HCT116 (cell line): ENCODE measurements at regions not wholly inside any gene's neighbourhood (a gene's known extent, or its start where the extent isn't known, plus 50 kb on each side); places are given as distances from the start of the nearest gene placed in this dataset.

Experiments used
- ATAC-seq: fragments of 200-7000 bp; cut with Tn5 transposase; 2 replicates; pipeline ENCODE4 v1.9.1; 2020; ENCODE audit warnings: mild to moderate bottlenecking, moderate library complexity
- BruUV-seq: library from RNA; stranded (reverse); fragments of 400-500 nt; replicated peaks from 2 replicates; lab custom pipeline; 2021; lab: Mats Ljungman, UMichigan
- CTCF ChIA-PET: fragments of 300-600 bp; sonication (Branson Sonifier 250); formaldehyde crosslinking; loops from one replicate; lab custom pipeline; 2021; ENCODE audit warnings: antibody characterized with exemption; lab: Charles Lee
- POLR2A ChIA-PET: fragments of 300-600, 350-600 bp; sonication (Branson Sonifier 250); formaldehyde crosslinking; loops from one replicate; lab custom pipeline; 2021; ENCODE audit warnings: antibody characterized with exemption; lab: Charles Lee
- RAD21 ChIA-PET, 2 experiments: fragments of 300-600 bp; sonication (Branson Sonifier 250); formaldehyde crosslinking; loops; one replicate each; lab custom pipeline; 2023; ENCODE audit warnings: low total read pairs in 2 of 2; ENCODE audit not compliant: uncharacterized antibody in 2 of 2, unreplicated experiment in 2 of 2, low non-redundant PET in 1 of 2; lab: Charles Lee
- DNase-seq: peaks from one replicate; pipeline ENCODE4 v3.0.0-alpha.2; 2010; ENCODE audit warnings: low read depth, low spot score
- H2AFZ ChIP-seq: fragments of 200-600 bp; shearing (Covaris generic), sonication (generic); 2 replicates; pipeline ENCODE4 v1.6.1; 2017; ENCODE audit warnings: low read depth, mixed run types, mixed read lengths, antibody characterized with exemption, low read length; ENCODE audit not compliant: poor library complexity, severe bottlenecking
- H3K27ac ChIP-seq: 2 replicates; pipeline ENCODE4 v1.5.1; 2012; ENCODE audit warnings: low read depth, low read length
- H3K27me3 ChIP-seq: fragments of 200-600 bp; sonication (generic); 2 replicates; pipeline ENCODE4 v1.6.1; 2016; ENCODE audit warnings: mixed run types, low read length, mixed read lengths; ENCODE audit not compliant: insufficient read depth
- H3K36me3 ChIP-seq, 2 experiments: fragments of 200-500 bp in 1 of 2; fragments of 200-600 bp in 1 of 2; sonication (Bioruptor generic) in 1 of 2; sonication (generic) in 1 of 2; 2 replicates each; pipeline versions ENCODE4 v1.5.1 to v1.6.1; 2014 to 2016; ENCODE audit warnings: low read length in 2 of 2, inconsistent platforms in 1 of 2, mixed read lengths in 1 of 2, mixed run types in 1 of 2; ENCODE audit not compliant: insufficient read depth in 2 of 2, control insufficient read depth in 1 of 2
- H3K4me1 ChIP-seq, 2 experiments: fragments of 200-600 bp in 1 of 2; sonication (generic) in 1 of 2; 2 replicates each; pipeline versions ENCODE4 v1.5.1 to v1.6.1; 2012 to 2017; ENCODE audit warnings: low read length in 2 of 2, inconsistent platforms in 1 of 2, mild to moderate bottlenecking in 1 of 2, mixed read lengths in 1 of 2, mixed run types in 1 of 2, moderate library complexity in 1 of 2; ENCODE audit not compliant: insufficient read depth in 2 of 2, control insufficient read depth in 1 of 2
- H3K4me2 ChIP-seq: fragments of 200-600 bp; sonication (generic); 2 replicates; pipeline ENCODE4 v1.6.1; 2017; ENCODE audit warnings: mixed run types, low read length, mixed read lengths
- H3K4me3 ChIP-seq, 2 experiments: fragments of 200-600 bp in 1 of 2; sonication (generic) in 1 of 2; replicated peaks in 1 of 2; 2 replicates each; pipeline ENCODE4 v1.5.1; 2011 to 2016; ENCODE audit warnings: low read length in 2 of 2, control low read depth in 1 of 2, low read depth in 1 of 2, mild to moderate bottlenecking in 1 of 2, mixed read lengths in 1 of 2, mixed run types in 1 of 2
- H3K79me2 ChIP-seq: fragments of 200-600 bp; sonication (generic); 2 replicates; pipeline ENCODE4 v1.6.1; 2017; ENCODE audit warnings: mild to moderate bottlenecking, mixed run types, low read length, moderate library complexity, mixed read lengths; ENCODE audit not compliant: insufficient read depth
- H3K9ac ChIP-seq: fragments of 200-600 bp; sonication (generic); 2 replicates; pipeline ENCODE4 v1.6.1; 2016; ENCODE audit warnings: low read length, mixed read lengths
- H3K9me2 ChIP-seq: fragments of 200-600 bp; sonication (generic), shearing (Covaris generic); 2 replicates; pipeline ENCODE4 v1.6.1; 2017; ENCODE audit warnings: mixed run types, mild to moderate bottlenecking, moderate library complexity; ENCODE audit not compliant: insufficient read depth
- H3K9me3 ChIP-seq, 2 experiments: fragments of 200-500 bp in 1 of 2; fragments of 200-600 bp in 1 of 2; sonication (Bioruptor generic) in 1 of 2; sonication (generic) in 1 of 2; 2 replicates each; pipeline ENCODE4 v1.6.1; 2014 to 2017; ENCODE audit warnings: low read length in 2 of 2, mixed read lengths in 2 of 2, inconsistent platforms in 1 of 2, low read depth in 1 of 2, mild to moderate bottlenecking in 1 of 2, mixed run types in 1 of 2, moderate library complexity in 1 of 2; ENCODE audit not compliant: control insufficient read depth in 1 of 2, insufficient read depth in 1 of 2
- H4K20me1 ChIP-seq: fragments of 200-600 bp; sonication (generic), shearing (Covaris generic); 2 replicates; pipeline ENCODE4 v1.6.1; 2017; ENCODE audit warnings: mixed run types, mild to moderate bottlenecking, moderate library complexity; ENCODE audit not compliant: insufficient read depth
- CBX3 ChIP-seq: IDR thresholded peaks from 2 replicates; pipeline ENCODE4 v1.6.1; 2012; ENCODE audit warnings: low read depth
- CEBPB ChIP-seq: IDR thresholded peaks from 2 replicates; pipeline ENCODE4 v1.6.1; 2012; ENCODE audit warnings: low read depth
- EGR1 ChIP-seq: IDR thresholded peaks from 2 replicates; pipeline ENCODE4 v1.6.1; 2012; ENCODE audit warnings: low read depth
- EZH2phosphoT487 ChIP-seq: fragments of 200-600 bp; IDR thresholded peaks from 2 replicates; pipeline ENCODE4 v1.6.1; 2018; ENCODE audit warnings: antibody characterized with exemption, borderline replicate concordance
- JUND ChIP-seq: IDR thresholded peaks from 2 replicates; pipeline ENCODE4 v1.6.1; 2012
- RAD21 ChIP-seq: IDR thresholded peaks from 2 replicates; pipeline ENCODE4 v1.6.1; 2012; ENCODE audit warnings: low read depth, mild to moderate bottlenecking
- SIN3A ChIP-seq: IDR thresholded peaks from 2 replicates; pipeline ENCODE4 v1.6.1; 2012; ENCODE audit warnings: low read depth
- SP1 ChIP-seq: IDR thresholded peaks from 2 replicates; pipeline ENCODE4 v1.6.1; 2012; ENCODE audit warnings: low read depth
- SRF ChIP-seq: IDR thresholded peaks from 2 replicates; pipeline ENCODE4 v1.6.1; 2012; ENCODE audit warnings: low read depth
- YY1 ChIP-seq: IDR thresholded peaks from 2 replicates; pipeline ENCODE4 v1.6.1; 2011; ENCODE audit warnings: low read length, low read depth, moderate library complexity, mild to moderate bottlenecking; ENCODE audit not compliant: insufficient replicate concordance; ENCODE audit errors: extremely low read depth
- ZFX ChIP-seq: fragments of 450-650 bp; IDR thresholded peaks from 2 replicates; pipeline ENCODE4 v1.6.1; 2017
- ZNF274 ChIP-seq: fragments of 200-500 bp; sonication (Bioruptor generic); IDR thresholded peaks from 2 replicates; pipeline ENCODE4 v1.6.1; 2014; ENCODE audit warnings: mild to moderate bottlenecking, low read depth, low read length, inconsistent platforms
- intact Hi-C: fragments of 100-400 bp; cut with micrococcal nuclease; formaldehyde crosslinking; loops from 2 replicates; pipeline ENCODE4 v1.10.0; 2022
- TF ChIP-seq, protein P1 (sequence below): IDR thresholded peaks from 2 replicates; pipeline ENCODE4 v1.6.1; 2012
- TF ChIP-seq, protein P2 (sequence below), 3 experiments: fragments of 200-600 bp in 1 of 3; sonication (generic) in 1 of 3; IDR thresholded peaks in 2 of 3; conservative IDR thresholded peaks in 1 of 3; 2 replicates each; pipeline ENCODE4 v1.5.1; 2012 to 2017; ENCODE audit warnings: low read depth in 2 of 3, low read length in 2 of 3, antibody characterized with exemption in 1 of 3, borderline replicate concordance in 1 of 3, control low read depth in 1 of 3, mild to moderate bottlenecking in 1 of 3, mixed read lengths in 1 of 3, mixed run types in 1 of 3, moderate library complexity in 1 of 3; ENCODE audit not compliant: insufficient read depth in 1 of 3
- TF ChIP-seq, protein P3 (sequence below): IDR thresholded peaks from 2 replicates; pipeline ENCODE4 v1.6.1; 2012; ENCODE audit warnings: low read depth

DNA sequence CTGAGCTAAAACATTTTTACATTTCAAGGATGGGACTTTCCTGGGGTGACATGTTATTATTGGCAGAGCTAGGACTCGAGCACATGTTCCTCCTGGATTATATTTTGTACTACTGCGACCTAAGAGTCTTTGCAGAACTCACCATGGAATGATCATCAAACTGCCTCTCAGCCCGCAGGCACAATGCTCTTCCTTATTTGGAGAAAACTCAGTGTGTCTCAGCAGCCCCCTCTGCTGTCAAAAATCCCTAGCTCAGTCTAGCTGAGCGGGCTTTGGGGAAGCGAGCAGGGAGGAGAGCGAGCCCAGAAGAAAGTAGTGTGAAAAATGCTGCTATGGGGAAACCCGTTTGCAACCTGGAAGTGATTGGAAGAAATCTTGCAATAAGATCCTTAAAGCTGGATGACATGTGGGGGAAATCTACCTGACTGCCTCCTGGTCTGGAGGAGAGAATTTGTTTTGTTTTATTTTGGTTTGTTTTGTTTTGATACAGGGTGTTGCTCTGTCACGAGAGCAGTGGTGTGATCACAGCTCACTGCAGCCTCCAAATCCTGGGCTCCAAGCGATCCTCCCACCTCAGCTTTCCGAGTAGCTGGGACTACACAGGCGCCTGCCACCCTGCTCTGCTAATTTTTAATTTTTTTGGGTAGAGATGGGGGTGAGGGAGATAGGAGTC lies 89.9 kb upstream of the CLINT1 start:
- POLR2A ChIA-PET: no interaction called here
- no peak for TF ChIP-seq SIN3A
- TF ChIP-seq, protein P1, sequence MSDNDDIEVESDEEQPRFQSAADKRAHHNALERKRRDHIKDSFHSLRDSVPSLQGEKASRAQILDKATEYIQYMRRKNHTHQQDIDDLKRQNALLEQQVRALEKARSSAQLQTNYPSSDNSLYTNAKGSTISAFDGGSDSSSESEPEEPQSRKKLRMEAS: peak; percentile 34; the same call in 1 of the 2 replicates
- TF ChIP-seq JUND: no peak
- no peak for TF ChIP-seq ZNF274
- TF ChIP-seq SRF: peak; percentile 98
- TF ChIP-seq RAD21: peak; percentile 67
- TF ChIP-seq EZH2phosphoT487: no peak
- no peak for TF ChIP-seq CEBPB
- peak; percentile 16 for TF ChIP-seq YY1
- TF ChIP-seq ZFX: no peak
- no peak for TF ChIP-seq EGR1
- TF ChIP-seq SP1: no peak
- TF ChIP-seq, protein P2, sequence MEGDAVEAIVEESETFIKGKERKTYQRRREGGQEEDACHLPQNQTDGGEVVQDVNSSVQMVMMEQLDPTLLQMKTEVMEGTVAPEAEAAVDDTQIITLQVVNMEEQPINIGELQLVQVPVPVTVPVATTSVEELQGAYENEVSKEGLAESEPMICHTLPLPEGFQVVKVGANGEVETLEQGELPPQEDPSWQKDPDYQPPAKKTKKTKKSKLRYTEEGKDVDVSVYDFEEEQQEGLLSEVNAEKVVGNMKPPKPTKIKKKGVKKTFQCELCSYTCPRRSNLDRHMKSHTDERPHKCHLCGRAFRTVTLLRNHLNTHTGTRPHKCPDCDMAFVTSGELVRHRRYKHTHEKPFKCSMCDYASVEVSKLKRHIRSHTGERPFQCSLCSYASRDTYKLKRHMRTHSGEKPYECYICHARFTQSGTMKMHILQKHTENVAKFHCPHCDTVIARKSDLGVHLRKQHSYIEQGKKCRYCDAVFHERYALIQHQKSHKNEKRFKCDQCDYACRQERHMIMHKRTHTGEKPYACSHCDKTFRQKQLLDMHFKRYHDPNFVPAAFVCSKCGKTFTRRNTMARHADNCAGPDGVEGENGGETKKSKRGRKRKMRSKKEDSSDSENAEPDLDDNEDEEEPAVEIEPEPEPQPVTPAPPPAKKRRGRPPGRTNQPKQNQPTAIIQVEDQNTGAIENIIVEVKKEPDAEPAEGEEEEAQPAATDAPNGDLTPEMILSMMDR (IDR thresholded peaks at IDR 0.05 in 2 of 3, conservative IDR thresholded peaks at IDR 0.05 in 1 of 3; ENCODE audit: borderline replicate concordance in 1 of 3, insufficient read depth in 1 of 3, low read depth in 2 of 3, low read length in 2 of 3): peak; percentile 81 to 88 (median 88)
- peak; percentile 79; the same call in 1 of the 2 replicates for TF ChIP-seq CBX3
- TF ChIP-seq, protein P3, sequence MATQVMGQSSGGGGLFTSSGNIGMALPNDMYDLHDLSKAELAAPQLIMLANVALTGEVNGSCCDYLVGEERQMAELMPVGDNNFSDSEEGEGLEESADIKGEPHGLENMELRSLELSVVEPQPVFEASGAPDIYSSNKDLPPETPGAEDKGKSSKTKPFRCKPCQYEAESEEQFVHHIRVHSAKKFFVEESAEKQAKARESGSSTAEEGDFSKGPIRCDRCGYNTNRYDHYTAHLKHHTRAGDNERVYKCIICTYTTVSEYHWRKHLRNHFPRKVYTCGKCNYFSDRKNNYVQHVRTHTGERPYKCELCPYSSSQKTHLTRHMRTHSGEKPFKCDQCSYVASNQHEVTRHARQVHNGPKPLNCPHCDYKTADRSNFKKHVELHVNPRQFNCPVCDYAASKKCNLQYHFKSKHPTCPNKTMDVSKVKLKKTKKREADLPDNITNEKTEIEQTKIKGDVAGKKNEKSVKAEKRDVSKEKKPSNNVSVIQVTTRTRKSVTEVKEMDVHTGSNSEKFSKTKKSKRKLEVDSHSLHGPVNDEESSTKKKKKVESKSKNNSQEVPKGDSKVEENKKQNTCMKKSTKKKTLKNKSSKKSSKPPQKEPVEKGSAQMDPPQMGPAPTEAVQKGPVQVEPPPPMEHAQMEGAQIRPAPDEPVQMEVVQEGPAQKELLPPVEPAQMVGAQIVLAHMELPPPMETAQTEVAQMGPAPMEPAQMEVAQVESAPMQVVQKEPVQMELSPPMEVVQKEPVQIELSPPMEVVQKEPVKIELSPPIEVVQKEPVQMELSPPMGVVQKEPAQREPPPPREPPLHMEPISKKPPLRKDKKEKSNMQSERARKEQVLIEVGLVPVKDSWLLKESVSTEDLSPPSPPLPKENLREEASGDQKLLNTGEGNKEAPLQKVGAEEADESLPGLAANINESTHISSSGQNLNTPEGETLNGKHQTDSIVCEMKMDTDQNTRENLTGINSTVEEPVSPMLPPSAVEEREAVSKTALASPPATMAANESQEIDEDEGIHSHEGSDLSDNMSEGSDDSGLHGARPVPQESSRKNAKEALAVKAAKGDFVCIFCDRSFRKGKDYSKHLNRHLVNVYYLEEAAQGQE: no peak
- Histone ChIP-seq H3K4me2 (peak overlapping the region; percentile 65), H3K27me3 (no peaks in the 10 kb centered on the region), H3K4me1 (peaks cover 0 to 9% of the 10 kb centered on the region in 2 experiments; a peak in 1 of 4 replicates), H3K4me3 (peak overlapping the region in 1 of 2 experiments; percentile 27; a peak in 1 of 4 replicates), H3K27ac (no peak overlapping the region), H3K36me3 (no peaks in the 10 kb centered on the region), H3K9me2 (no peaks in the 10 kb centered on the region), H2AFZ (peak overlapping the region; percentile 99), H3K79me2 (no peaks in the 10 kb centered on the region), H3K9ac (no peak overlapping the region), H4K20me1 (no peaks in the 10 kb centered on the region), H3K9me3 (no peaks in the 10 kb centered on the region)
- CTCF ChIA-PET: interaction anchor here (0.6 to 2.4 kb wide), 21 partner anchors 9 to 1158 kb away, joined by 3 to 15 read pairs (median 4); partner anchors contain the start of gene CLINT1
- intact Hi-C loops: loop anchor here (1.0 to 5.0 kb wide), 3 partner anchors 46 to 186 kb away; no protein-coding TSS in a partner anchor
- DNase-seq (peak; percentile 83), ATAC-seq (peak; percentile 100)
- BruUV-seq: no TSS peak
- RAD21 ChIA-PET: no interaction called here
